Transverse colon (tissue), 4 donors: ENCODE measurements at regions not wholly inside any gene's neighbourhood (a gene's known extent, or its start where the extent isn't known, plus 50 kb on each side); places are given as distances from the start of the nearest gene placed in this dataset.
A peak's percentile ranks its signal among the peaks of the same experiment; 100 is the strongest.

Source experiments
- DNase-seq: peaks from one replicate; pipeline ENCODE4 v3.0.0-alpha.2; 2019
- H3K27ac ChIP-seq, 4 donors: fragments of 200-600 bp; sonication (generic); 2 replicates each; pipeline ENCODE4 v1.5.1; 2016 to 2018; ENCODE audit warnings: inconsistent platforms in 4 of 4
- H3K27me3 ChIP-seq: fragments of 200-600 bp; sonication (generic); 2 replicates; pipeline ENCODE4 v1.5.1; 2017; ENCODE audit warnings: inconsistent platforms
- H3K36me3 ChIP-seq, 4 donors: fragments of 200-600 bp; sonication (generic); 2 replicates each; pipeline ENCODE4 v1.5.1; 2017 to 2019; ENCODE audit warnings: inconsistent platforms in 4 of 4
- H3K4me1 ChIP-seq, 4 donors: fragments of 200-600 bp; sonication (generic); 2 replicates each; pipeline ENCODE4 v1.5.1; 2017 to 2020; ENCODE audit warnings: inconsistent platforms in 4 of 4
- H3K4me3 ChIP-seq, 4 donors: fragments of 200-600 bp; sonication (generic); 1 replicate in 1 of 4; 2 replicates in 3 of 4; pipeline versions ENCODE4 v1.5.1 to v1.6.1; 2017 to 2019; ENCODE audit warnings: inconsistent platforms in 4 of 4
- H3K9me3 ChIP-seq, 2 donors: fragments of 200-600 bp; sonication (generic); 2 replicates each; pipeline ENCODE4 v1.5.1; 2017 to 2019; ENCODE audit warnings: inconsistent platforms in 2 of 2
- CTCF ChIP-seq, 5 experiments: fragments of 200-600 bp in 3 of 5; fragments of 450-650 bp in 2 of 5; sonication (generic) in 3 of 5; IDR thresholded peaks; 1 replicate in 2 of 5; 2 replicates in 3 of 5; pipeline ENCODE4 v1.5.1; 2016 to 2017; ENCODE audit warnings: antibody characterized with exemption in 5 of 5, inconsistent platforms in 3 of 5, mild to moderate bottlenecking in 2 of 5, moderate library complexity in 1 of 5
- EP300 ChIP-seq: sonication (generic); formaldehyde crosslinking; IDR thresholded peaks from one replicate; pipeline ENCODE4 v1.6.1; 2017; ENCODE audit warnings: antibody characterized with exemption, low read depth
- POLR2A ChIP-seq: fragments of 450-650 bp; IDR thresholded peaks from one replicate; pipeline ENCODE4 v1.6.1; 2016; ENCODE audit warnings: antibody characterized with exemption, mild to moderate bottlenecking, moderate library complexity
- POLR2AphosphoS5 ChIP-seq, 3 donors: sonication (generic); formaldehyde crosslinking; IDR thresholded peaks; one replicate each; pipeline ENCODE4 v1.6.1; 2016; ENCODE audit warnings: antibody characterized with exemption in 3 of 3
- WGBS, 2 donors: methylation state at CpG; one replicate each; pipeline ENCODE4 v1.1.5; 2018; ENCODE audit warnings: low coverage in 1 of 2; 5-methylcytosine and 5-hydroxymethylcytosine counted together
- in situ Hi-C, 4 donors: fragments of 200-750 bp; cut with MboI; loops; one replicate each; pipeline versions ENCODE4 v1.15.0 to v1.15.1; 2017; ENCODE audit warnings: low sequenced_read_pairs in 3 of 4, low pct_ligation_motif_present in 1 of 4, low pct_unique_long_range_greater_than_20kb in 1 of 4
- intact Hi-C: fragments of 100-400 bp; cut with DNase I; formaldehyde crosslinking; loops from one replicate; pipeline ENCODE4 v1.15.1; 2023; ENCODE audit warnings: low total_unique reads

GRCh38 chr6:40688214-40688761 is 101.1 kb upstream of the LRFN2 start:
- Histone ChIP-seq H3K36me3 (no peaks in the 10 kb centered on the region), H3K27ac (no peak overlapping the region), H3K4me1 (no peaks in the 10 kb centered on the region), H3K4me3 (no peak overlapping the region), H3K27me3 (no peaks in the 10 kb centered on the region), H3K9me3 (peaks cover 0 to 4% of the 10 kb centered on the region in 2 donors)
- no peak for DNase-seq
- intact Hi-C loops (no loop called here), in situ Hi-C loops (no loop called here)
- TF ChIP-seq POLR2A (no peak), POLR2AphosphoS5 (IDR thresholded peaks at IDR 0.05) (no peak), EP300 (no peak), CTCF (IDR thresholded peaks at IDR 0.05) (no peak)
- WGBS, 2 donors = 66 to 78% methylated on average over 6 to 7 of the region's 7 CpGs

GRCh38 chr6:40685862-40686261 is 98.7 kb upstream of the LRFN2 start:
- in situ Hi-C loops (no loop called here), intact Hi-C loops (no loop called here)
- Histone ChIP-seq H3K9me3 (peaks cover 0 to 4% of the 10 kb centered on the region in 2 donors), H3K36me3 (no peaks in the 10 kb centered on the region), H3K27me3 (no peaks in the 10 kb centered on the region), H3K27ac (no peak overlapping the region), H3K4me1 (no peaks in the 10 kb centered on the region), H3K4me3 (no peak overlapping the region)
- 27% methylated on average over 6 of the region's 6 CpGs; no CpG with 5 or more reads in 1 of the 2 donors for WGBS, 2 donors
- TF ChIP-seq POLR2AphosphoS5 (IDR thresholded peaks at IDR 0.05) = no peak
- TF ChIP-seq CTCF (IDR thresholded peaks at IDR 0.05) = no peak
- no peak for TF ChIP-seq POLR2A
- TF ChIP-seq EP300 = no peak
- peak; percentile 15 for DNase-seq

- no peak for DNase-seq
- no peaks in the 10 kb centered on the region for H3K4me1 ChIP-seq
- WGBS, 2 donors = 80 to 81% methylated on average over 3 of the region's 3 CpGs
- H3K36me3 ChIP-seq = no peaks in the 10 kb centered on the region
- peaks cover 0 to 4% of the 10 kb centered on the region in 2 donors for H3K9me3 ChIP-seq
- intact Hi-C loops = no loop called here
- no peak overlapping the region for H3K27ac ChIP-seq
- H3K27me3 ChIP-seq = no peaks in the 10 kb centered on the region
- TF ChIP-seq POLR2AphosphoS5 (IDR thresholded peaks at IDR 0.05) = no peak
- no peak for TF ChIP-seq CTCF (IDR thresholded peaks at IDR 0.05)
- TF ChIP-seq POLR2A = no peak
- TF ChIP-seq EP300 = no peak
- in situ Hi-C loops = no loop called here
- H3K4me3 ChIP-seq = no peak overlapping the region
Observed at GRCh38 chr6:40681622-40682021, 94.5 kb upstream of the LRFN2 start.

GRCh38 chr6:40678941-40679340 is 91.8 kb upstream of the LRFN2 start:
- in situ Hi-C loops = no loop called here
- no peak overlapping the region for H3K4me3 ChIP-seq
- WGBS, 2 donors = 84% methylated on average over 6 of the region's 6 CpGs; no CpG with 5 or more reads in 1 of the 2 donors
- H3K27me3 ChIP-seq = no peaks in the 10 kb centered on the region
- H3K36me3 ChIP-seq = no peaks in the 10 kb centered on the region
- no peaks in the 10 kb centered on the region for H3K9me3 ChIP-seq
- intact Hi-C loops = no loop called here
- no peak for TF ChIP-seq POLR2A
- TF ChIP-seq POLR2AphosphoS5 (IDR thresholded peaks at IDR 0.05) = no peak
- no peak for TF ChIP-seq EP300
- no peak for TF ChIP-seq CTCF (IDR thresholded peaks at IDR 0.05)
- no peak overlapping the region for H3K27ac ChIP-seq
- DNase-seq = no peak
- no peaks in the 10 kb centered on the region for H3K4me1 ChIP-seq
